Hematopoietic multipotent progenitor cell treated with erythropoietin and hydrocortisone succinate and interleukin-3 and kit ligand, for 4 days (in vitro differentiated cells): ENCODE measurements at regions not wholly inside any gene's neighbourhood (a gene's known extent, or its start where the extent isn't known, plus 50 kb on each side); places are given as distances from the start of the nearest gene placed in this dataset.
"Not testable (repeated sequence)": the region's sequence is repeated elsewhere in the genome, so short reads cannot be mapped to it uniquely, and the experiment has no call there.

Experiments
- DNase-seq: peaks from one replicate; pipeline ENCODE4 v3.0.0-alpha.2; 2015

GRCh38 chr5:89712134-89712700 is 697.3 kb downstream of the CETN3 start:
- no peak for DNase-seq

GRCh38 chr5:89711526-89711925 is 698.0 kb downstream of the CETN3 start:
- no peak for DNase-seq

GRCh38 chr5:89710006-89710405 is 699.5 kb downstream of the CETN3 start:
- no peak for DNase-seq

GRCh38 chr5:89707891-89708290 is 701.7 kb downstream of the CETN3 start:
- peak; percentile 65 for DNase-seq

GRCh38 chr5:89706731-89707130 is 702.8 kb downstream of the CETN3 start:
- no peak for DNase-seq

- DNase-seq: no peak
Observed at GRCh38 chr5:89703817-89704216, 705.7 kb downstream of the CETN3 start.

GRCh38 chr5:89698028-89698427 is 711.5 kb downstream of the CETN3 start:
- DNase-seq: no peak

- no peak for DNase-seq
Observed at GRCh38 chr5:89697581-89697980, 712.0 kb downstream of the CETN3 start.

- no peak for DNase-seq
Observed at GRCh38 chr5:89695371-89695770, 714.2 kb downstream of the CETN3 start.

GRCh38 chr5:89694026-89694550 is 715.5 kb downstream of the CETN3 start:
- DNase-seq: no peak

GRCh38 chr5:89690331-89690730 is 719.2 kb downstream of the CETN3 start:
- no peak for DNase-seq

- DNase-seq: peak; percentile 19
Observed at GRCh38 chr5:89686081-89686765, 723.3 kb downstream of the CETN3 start.

GRCh38 chr5:89676634-89677033 is 732.9 kb downstream of the CETN3 start:
- DNase-seq: no peak

GRCh38 chr5:89673019-89673418 is 736.5 kb downstream of the CETN3 start:
- no peak for DNase-seq

GRCh38 chr5:89668821-89669220 is 740.7 kb downstream of the CETN3 start:
- DNase-seq: no peak

GRCh38 chr5:89662499-89662898 is 747.1 kb downstream of the CETN3 start:
- no peak for DNase-seq

- DNase-seq: no peak
Observed at GRCh38 chr5:89638871-89639270, 755.9 kb upstream of the MEF2C start.

GRCh38 chr5:89634176-89634575 is 751.2 kb upstream of the MEF2C start:
- not testable (repeated sequence) for DNase-seq

GRCh38 chr5:89630064-89630463 is 747.1 kb upstream of the MEF2C start:
- not testable (repeated sequence) for DNase-seq

GRCh38 chr5:89628876-89629635 is 746.1 kb upstream of the MEF2C start:
- DNase-seq: peak; percentile 13

GRCh38 chr5:89615839-89616518 is 733.0 kb upstream of the MEF2C start:
- DNase-seq: no peak

GRCh38 chr5:89613222-89613956 is 730.4 kb upstream of the MEF2C start:
- no peak for DNase-seq
